SK-N-SH treated with all-trans-retinoic acid at 6 μM for 48 hours (cell line): ENCODE measurements at regions not wholly inside any gene's neighbourhood (a gene's known extent, or its start where the extent isn't known, plus 50 kb on each side); places are given as distances from the start of the nearest gene placed in this dataset.

ENCODE experiments used
- ATAC-seq: fragments of 200-7000 bp; cut with Tn5 transposase; 3 replicates; pipeline ENCODE4 v1.9.1; 2020; ENCODE audit warnings: mild to moderate bottlenecking, moderate library complexity
- ARNTL ChIP-seq: fragments of 450-650 bp; formaldehyde crosslinking; IDR thresholded peaks from 2 replicates; pipeline ENCODE4 v1.5.0; 2020; ENCODE audit warnings: low read depth, mild to moderate bottlenecking, moderate library complexity, borderline replicate concordance
- BACH2 ChIP-seq: fragments of 250-450 bp; sonication (Bioruptor Pico); IDR thresholded peaks from 2 replicates; pipeline ENCODE4 v1.9.0; 2021; ENCODE audit warnings: mild to moderate bottlenecking, borderline replicate concordance
- ESRRG ChIP-seq: fragments of 250-450 bp; sonication (Bioruptor Pico); IDR thresholded peaks from 2 replicates; pipeline ENCODE4 v1.6.1; 2021; ENCODE audit warnings: mild to moderate bottlenecking
- GLIS3 ChIP-seq: fragments of 250-450 bp; sonication (Bioruptor Pico); IDR thresholded peaks from 2 replicates; pipeline ENCODE4 v1.5.0; 2020; ENCODE audit warnings: mild to moderate bottlenecking, moderate library complexity
- ISL1 ChIP-seq: fragments of 250-450 bp; sonication (Bioruptor Pico); IDR thresholded peaks from 2 replicates; pipeline ENCODE4 v2.1.2; 2022; ENCODE audit warnings: mild to moderate bottlenecking, moderate library complexity
- OSR1 ChIP-seq: fragments of 250-450 bp; sonication (Bioruptor Pico); IDR thresholded peaks from 2 replicates; pipeline ENCODE4 v1.8.0; 2022; ENCODE audit warnings: moderate library complexity, mild to moderate bottlenecking, inconsistent platforms
- PPARA ChIP-seq: fragments of 250-450 bp; sonication (Bioruptor Pico); IDR thresholded peaks from 2 replicates; pipeline ENCODE4 v1.5.0; 2020; ENCODE audit warnings: mild to moderate bottlenecking, borderline replicate concordance
- RARB ChIP-seq: fragments of 250-450 bp; sonication (Bioruptor Pico); IDR thresholded peaks from 2 replicates; pipeline ENCODE4 v1.8.0; 2021; ENCODE audit warnings: mild to moderate bottlenecking, moderate library complexity
- SNAI2 ChIP-seq: fragments of 250-450 bp; sonication (Bioruptor Pico); IDR thresholded peaks from 2 replicates; pipeline ENCODE4 v1.5.0; 2020; ENCODE audit warnings: mild to moderate bottlenecking, moderate library complexity
- TCF4 ChIP-seq: fragments of 250-450 bp; sonication (Bioruptor Pico); IDR thresholded peaks from 2 replicates; pipeline ENCODE4 v1.8.0; 2021; ENCODE audit warnings: mild to moderate bottlenecking, moderate library complexity, borderline replicate concordance
- TOX ChIP-seq: fragments of 250-450 bp; sonication (Bioruptor Pico); IDR thresholded peaks from 2 replicates; pipeline ENCODE4 v1.8.0; 2021; ENCODE audit warnings: mild to moderate bottlenecking, moderate library complexity, borderline replicate concordance
- ZC3H10 ChIP-seq: fragments of 250-450 bp; sonication (Bioruptor Pico); IDR thresholded peaks from 2 replicates; pipeline ENCODE4 v1.5.1; 2021; ENCODE audit warnings: mild to moderate bottlenecking, moderate library complexity
- ZFP3 ChIP-seq: fragments of 250-450 bp; sonication (Bioruptor Pico); IDR thresholded peaks from 2 replicates; pipeline ENCODE4 v1.5.0; 2020; ENCODE audit warnings: mild to moderate bottlenecking, moderate library complexity
- ZFP30 ChIP-seq: fragments of 450-650 bp; formaldehyde crosslinking; IDR thresholded peaks from 2 replicates; pipeline ENCODE4 v1.5.0; 2022; ENCODE audit warnings: mild to moderate bottlenecking, moderate library complexity
- ZNF565 ChIP-seq: fragments of 450-650 bp; formaldehyde crosslinking; conservative IDR thresholded peaks from 2 replicates; pipeline ENCODE4 v1.5.0; 2020; ENCODE audit warnings: low read depth, mild to moderate bottlenecking, moderate library complexity
- ZNF70 ChIP-seq: fragments of 450-650 bp; formaldehyde crosslinking; IDR thresholded peaks from 2 replicates; pipeline ENCODE4 v1.5.0; 2020; ENCODE audit warnings: mild to moderate bottlenecking, moderate library complexity
- ZNF8 ChIP-seq: fragments of 450-650 bp; formaldehyde crosslinking; IDR thresholded peaks from 2 replicates; pipeline ENCODE4 v1.5.0; 2020; ENCODE audit warnings: mild to moderate bottlenecking, moderate library complexity
- TF ChIP-seq, protein P1 (sequence below): fragments of 250-450 bp; sonication (Bioruptor Pico); IDR thresholded peaks from 2 replicates; pipeline ENCODE4 v1.8.0; 2021; ENCODE audit warnings: low read depth, mild to moderate bottlenecking, moderate library complexity, borderline replicate concordance
- TF ChIP-seq, protein P2 (sequence below): fragments of 250-450 bp; sonication (Bioruptor Pico); IDR thresholded peaks from 2 replicates; pipeline ENCODE4 v1.8.0; 2020; ENCODE audit warnings: mild to moderate bottlenecking, moderate library complexity, borderline replicate concordance
- TF ChIP-seq, protein P3 (sequence below): fragments of 250-450 bp; sonication (Bioruptor Pico); IDR thresholded peaks from 2 replicates; pipeline ENCODE4 v1.5.1; 2021; ENCODE audit warnings: mild to moderate bottlenecking, moderate library complexity
- TF ChIP-seq, protein P4 (sequence below): fragments of 250-450 bp; sonication (Bioruptor Pico); IDR thresholded peaks from 2 replicates; pipeline ENCODE4 v1.5.0; 2020; ENCODE audit warnings: mild to moderate bottlenecking, moderate library complexity
- TF ChIP-seq, protein P5 (sequence below): fragments of 250-450 bp; sonication (Bioruptor Pico); IDR thresholded peaks from 2 replicates; pipeline ENCODE4 v1.5.1; 2020; ENCODE audit warnings: low read depth, mild to moderate bottlenecking, moderate library complexity

DNA sequence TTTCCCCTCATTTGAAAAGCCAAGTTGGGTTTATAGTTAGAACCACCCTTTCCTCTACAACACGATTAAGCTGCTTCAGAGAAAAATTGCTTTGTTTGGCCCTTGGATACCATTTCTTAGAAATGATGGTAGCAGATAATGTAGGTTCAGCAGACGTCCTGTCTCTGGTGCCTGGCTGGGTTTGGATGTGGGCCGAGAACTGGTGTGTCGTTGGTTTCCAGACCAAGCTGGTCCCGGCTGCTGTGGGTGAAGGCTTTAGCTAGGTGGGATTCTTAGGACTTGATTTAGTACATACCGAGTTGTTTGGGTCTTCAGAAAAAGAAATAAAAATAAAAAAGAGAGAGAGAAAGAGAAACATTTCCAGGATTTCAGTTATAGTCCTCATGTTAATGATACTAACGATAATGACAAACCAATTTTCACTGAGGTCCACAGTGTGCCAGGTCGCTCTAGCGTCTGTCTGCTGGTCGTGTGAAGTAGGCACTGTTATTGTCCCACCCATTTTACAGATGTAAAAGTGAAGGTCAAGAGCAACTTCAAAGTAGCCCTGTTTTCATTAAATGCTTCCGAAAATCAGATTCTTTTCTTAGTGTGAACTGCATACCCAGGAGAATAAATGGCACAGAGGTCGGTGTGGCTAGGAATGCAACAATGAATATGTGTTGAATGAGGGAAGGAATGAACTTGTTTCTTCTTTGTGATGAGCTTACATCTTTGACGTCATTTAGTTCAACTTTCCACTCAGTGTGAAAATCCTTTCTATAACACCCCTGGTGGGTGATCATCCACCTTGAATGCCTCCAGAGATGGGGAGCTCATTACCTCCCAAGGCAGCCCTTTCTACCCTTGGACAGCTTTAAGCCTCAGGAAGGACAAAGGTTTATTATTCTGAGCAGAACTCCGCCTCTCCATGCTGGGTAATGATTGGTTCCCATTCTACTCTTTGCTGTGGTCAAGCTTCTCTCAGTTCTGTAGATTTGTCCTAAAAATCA, 115.9 kb downstream of the INHBB start:
- TF ChIP-seq ZNF565 (CRISPR knock-in tag) = no peak
- no peak for TF ChIP-seq ARNTL (CRISPR knock-in tag)
- ATAC-seq = no peak

DNA sequence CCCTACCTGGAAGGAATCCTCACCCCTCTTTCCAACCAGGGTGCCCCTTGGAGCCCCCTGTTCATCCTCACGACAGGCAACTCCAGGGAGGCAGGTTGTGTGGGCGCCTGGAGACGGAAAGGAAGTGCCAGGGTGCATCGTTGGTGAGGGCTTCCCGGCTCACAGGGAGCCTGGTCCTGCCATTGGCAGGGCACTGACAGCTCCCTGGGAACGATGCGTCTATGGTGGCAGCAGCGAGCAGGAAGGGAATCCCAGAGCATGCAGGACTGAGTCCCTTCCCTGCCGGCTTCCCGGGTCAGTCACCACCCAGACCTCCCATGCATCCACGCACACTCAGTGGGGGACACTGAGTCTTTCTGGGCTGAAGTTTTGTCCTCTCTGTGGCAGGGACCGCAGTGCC, 117.6 kb downstream of the INHBB start:
- TF ChIP-seq SNAI2 (no peak), ZNF70 (CRISPR knock-in tag) (no peak), OSR1 (CRISPR knock-in tag) (no peak), ZNF565 (CRISPR knock-in tag) (no peak), ARNTL (CRISPR knock-in tag) (no peak), ESRRG (no peak), RARB (CRISPR knock-in tag) (no peak), ZFP30 (CRISPR knock-in tag) (no peak), PPARA (CRISPR knock-in tag) (no peak), ZFP3 (CRISPR knock-in tag) (no peak), ISL1 (no peak)
- TF ChIP-seq, protein P1, sequence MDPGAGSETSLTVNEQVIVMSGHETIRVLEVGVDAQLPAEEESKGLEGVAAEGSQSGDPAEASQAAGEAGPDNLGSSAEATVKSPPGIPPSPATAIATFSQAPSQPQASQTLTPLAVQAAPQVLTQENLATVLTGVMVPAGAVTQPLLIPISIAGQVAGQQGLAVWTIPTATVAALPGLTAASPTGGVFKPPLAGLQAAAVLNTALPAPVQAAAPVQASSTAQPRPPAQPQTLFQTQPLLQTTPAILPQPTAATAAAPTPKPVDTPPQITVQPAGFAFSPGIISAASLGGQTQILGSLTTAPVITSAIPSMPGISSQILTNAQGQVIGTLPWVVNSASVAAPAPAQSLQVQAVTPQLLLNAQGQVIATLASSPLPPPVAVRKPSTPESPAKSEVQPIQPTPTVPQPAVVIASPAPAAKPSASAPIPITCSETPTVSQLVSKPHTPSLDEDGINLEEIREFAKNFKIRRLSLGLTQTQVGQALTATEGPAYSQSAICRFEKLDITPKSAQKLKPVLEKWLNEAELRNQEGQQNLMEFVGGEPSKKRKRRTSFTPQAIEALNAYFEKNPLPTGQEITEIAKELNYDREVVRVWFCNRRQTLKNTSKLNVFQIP (CRISPR knock-in tag) = no peak
- TF ChIP-seq, protein P2, sequence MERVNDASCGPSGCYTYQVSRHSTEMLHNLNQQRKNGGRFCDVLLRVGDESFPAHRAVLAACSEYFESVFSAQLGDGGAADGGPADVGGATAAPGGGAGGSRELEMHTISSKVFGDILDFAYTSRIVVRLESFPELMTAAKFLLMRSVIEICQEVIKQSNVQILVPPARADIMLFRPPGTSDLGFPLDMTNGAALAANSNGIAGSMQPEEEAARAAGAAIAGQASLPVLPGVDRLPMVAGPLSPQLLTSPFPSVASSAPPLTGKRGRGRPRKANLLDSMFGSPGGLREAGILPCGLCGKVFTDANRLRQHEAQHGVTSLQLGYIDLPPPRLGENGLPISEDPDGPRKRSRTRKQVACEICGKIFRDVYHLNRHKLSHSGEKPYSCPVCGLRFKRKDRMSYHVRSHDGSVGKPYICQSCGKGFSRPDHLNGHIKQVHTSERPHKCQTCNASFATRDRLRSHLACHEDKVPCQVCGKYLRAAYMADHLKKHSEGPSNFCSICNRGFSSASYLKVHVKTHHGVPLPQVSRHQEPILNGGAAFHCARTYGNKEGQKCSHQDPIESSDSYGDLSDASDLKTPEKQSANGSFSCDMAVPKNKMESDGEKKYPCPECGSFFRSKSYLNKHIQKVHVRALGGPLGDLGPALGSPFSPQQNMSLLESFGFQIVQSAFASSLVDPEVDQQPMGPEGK = no peak
- no peak for ATAC-seq

DNA sequence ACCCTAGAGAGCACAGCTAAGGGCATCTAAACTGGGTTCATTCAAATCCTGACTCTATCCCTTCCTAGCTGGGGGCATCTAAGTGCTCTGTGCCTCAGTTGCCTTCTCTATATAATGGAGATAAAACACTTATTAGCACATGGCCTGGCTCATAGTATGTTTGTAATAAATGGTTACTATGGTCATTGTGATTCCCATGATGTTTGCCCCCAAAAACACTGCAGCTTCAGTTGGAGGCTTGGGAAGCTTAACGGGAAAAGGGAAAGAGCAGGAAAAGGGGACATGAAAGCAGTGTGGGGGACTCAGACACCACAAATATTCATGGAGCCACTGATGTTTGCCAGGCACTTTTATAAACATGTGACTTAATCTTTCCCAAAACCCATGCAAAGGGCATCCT, 118.1 kb downstream of the INHBB start:
- ATAC-seq = no peak
- no peak for TF ChIP-seq ZFP30 (CRISPR knock-in tag)
- no peak for TF ChIP-seq BACH2 (CRISPR knock-in tag)
- no peak for TF ChIP-seq GLIS3
- TF ChIP-seq, protein P3, sequence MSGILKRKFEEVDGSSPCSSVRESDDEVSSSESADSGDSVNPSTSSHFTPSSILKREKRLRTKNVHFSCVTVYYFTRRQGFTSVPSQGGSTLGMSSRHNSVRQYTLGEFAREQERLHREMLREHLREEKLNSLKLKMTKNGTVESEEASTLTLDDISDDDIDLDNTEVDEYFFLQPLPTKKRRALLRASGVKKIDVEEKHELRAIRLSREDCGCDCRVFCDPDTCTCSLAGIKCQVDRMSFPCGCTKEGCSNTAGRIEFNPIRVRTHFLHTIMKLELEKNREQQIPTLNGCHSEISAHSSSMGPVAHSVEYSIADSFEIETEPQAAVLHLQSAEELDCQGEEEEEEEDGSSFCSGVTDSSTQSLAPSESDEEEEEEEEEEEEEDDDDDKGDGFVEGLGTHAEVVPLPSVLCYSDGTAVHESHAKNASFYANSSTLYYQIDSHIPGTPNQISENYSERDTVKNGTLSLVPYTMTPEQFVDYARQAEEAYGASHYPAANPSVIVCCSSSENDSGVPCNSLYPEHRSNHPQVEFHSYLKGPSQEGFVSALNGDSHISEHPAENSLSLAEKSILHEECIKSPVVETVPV (CRISPR knock-in tag) = no peak
- TF ChIP-seq ARNTL (CRISPR knock-in tag) = no peak
- TF ChIP-seq ZNF8 (CRISPR knock-in tag) = no peak
- no peak for TF ChIP-seq ISL1
- TF ChIP-seq, protein P1 (CRISPR knock-in tag) = no peak
- TF ChIP-seq PPARA (CRISPR knock-in tag) = no peak
- TF ChIP-seq, protein P4, sequence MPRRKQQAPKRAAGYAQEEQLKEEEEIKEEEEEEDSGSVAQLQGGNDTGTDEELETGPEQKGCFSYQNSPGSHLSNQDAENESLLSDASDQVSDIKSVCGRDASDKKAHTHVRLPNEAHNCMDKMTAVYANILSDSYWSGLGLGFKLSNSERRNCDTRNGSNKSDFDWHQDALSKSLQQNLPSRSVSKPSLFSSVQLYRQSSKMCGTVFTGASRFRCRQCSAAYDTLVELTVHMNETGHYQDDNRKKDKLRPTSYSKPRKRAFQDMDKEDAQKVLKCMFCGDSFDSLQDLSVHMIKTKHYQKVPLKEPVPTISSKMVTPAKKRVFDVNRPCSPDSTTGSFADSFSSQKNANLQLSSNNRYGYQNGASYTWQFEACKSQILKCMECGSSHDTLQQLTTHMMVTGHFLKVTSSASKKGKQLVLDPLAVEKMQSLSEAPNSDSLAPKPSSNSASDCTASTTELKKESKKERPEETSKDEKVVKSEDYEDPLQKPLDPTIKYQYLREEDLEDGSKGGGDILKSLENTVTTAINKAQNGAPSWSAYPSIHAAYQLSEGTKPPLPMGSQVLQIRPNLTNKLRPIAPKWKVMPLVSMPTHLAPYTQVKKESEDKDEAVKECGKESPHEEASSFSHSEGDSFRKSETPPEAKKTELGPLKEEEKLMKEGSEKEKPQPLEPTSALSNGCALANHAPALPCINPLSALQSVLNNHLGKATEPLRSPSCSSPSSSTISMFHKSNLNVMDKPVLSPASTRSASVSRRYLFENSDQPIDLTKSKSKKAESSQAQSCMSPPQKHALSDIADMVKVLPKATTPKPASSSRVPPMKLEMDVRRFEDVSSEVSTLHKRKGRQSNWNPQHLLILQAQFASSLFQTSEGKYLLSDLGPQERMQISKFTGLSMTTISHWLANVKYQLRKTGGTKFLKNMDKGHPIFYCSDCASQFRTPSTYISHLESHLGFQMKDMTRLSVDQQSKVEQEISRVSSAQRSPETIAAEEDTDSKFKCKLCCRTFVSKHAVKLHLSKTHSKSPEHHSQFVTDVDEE = no peak
- no peak for TF ChIP-seq TOX (CRISPR knock-in tag)
- no peak for TF ChIP-seq OSR1 (CRISPR knock-in tag)
- TF ChIP-seq ZC3H10 (CRISPR knock-in tag) = no peak
- TF ChIP-seq ZNF565 (CRISPR knock-in tag) = no peak
- TF ChIP-seq TCF4 (CRISPR knock-in tag) = no peak
- TF ChIP-seq, protein P5, sequence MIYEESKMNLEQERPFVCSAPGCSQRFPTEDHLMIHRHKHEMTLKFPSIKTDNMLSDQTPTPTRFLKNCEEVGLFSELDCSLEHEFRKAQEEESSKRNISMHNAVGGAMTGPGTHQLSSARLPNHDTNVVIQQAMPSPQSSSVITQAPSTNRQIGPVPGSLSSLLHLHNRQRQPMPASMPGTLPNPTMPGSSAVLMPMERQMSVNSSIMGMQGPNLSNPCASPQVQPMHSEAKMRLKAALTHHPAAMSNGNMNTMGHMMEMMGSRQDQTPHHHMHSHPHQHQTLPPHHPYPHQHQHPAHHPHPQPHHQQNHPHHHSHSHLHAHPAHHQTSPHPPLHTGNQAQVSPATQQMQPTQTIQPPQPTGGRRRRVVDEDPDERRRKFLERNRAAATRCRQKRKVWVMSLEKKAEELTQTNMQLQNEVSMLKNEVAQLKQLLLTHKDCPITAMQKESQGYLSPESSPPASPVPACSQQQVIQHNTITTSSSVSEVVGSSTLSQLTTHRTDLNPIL = no peak
